ENCODE measurements at regions not wholly inside any gene's neighbourhood (a gene's known extent, or its start where the extent isn't known, plus 50 kb on each side); places are given as distances from the start of the nearest gene placed in this dataset.

GRCh38 chr2:2638547-2639220 is 307.6 kb upstream of the MYT1L start:
- Histone ChIP-seq H3K36me3 (ENCODE audit: insufficient read depth, low read length) (no peaks in the 10 kb centered on the region), H3K27ac (ENCODE audit: low read depth, low read length, poor library complexity, severe bottlenecking) (no peak overlapping the region), H2AFZ (ENCODE audit: low read length) (no peak overlapping the region), H3K9me3 (ENCODE audit: low read length) (no peaks in the 10 kb centered on the region), H3K9me2 (ENCODE audit: insufficient read depth, low read length) (no peaks in the 10 kb centered on the region), H3K79me2 (ENCODE audit: insufficient read depth, low read depth, low read length) (no peaks in the 10 kb centered on the region), H3K4me2 (ENCODE audit: low read length) (no peak overlapping the region), H4K20me1 (ENCODE audit: insufficient read depth, low read length) (no peaks in the 10 kb centered on the region), H3K4me1 (ENCODE audit: insufficient read depth, low read length, poor library complexity, severe bottlenecking) (no peaks in the 10 kb centered on the region), H3K4me3 (ENCODE audit: low read depth, low read length, poor library complexity, severe bottlenecking) (no peak overlapping the region)
- CTCF ChIA-PET (ENCODE audit: unreplicated experiment): no interaction called here
- intact Hi-C loops (cut with micrococcal nuclease; ENCODE audit: unreplicated experiment): no loop called here
- TF ChIP-seq EZH2phosphoT487 (IDR thresholded peaks at IDR 0.05; ENCODE audit: borderline replicate concordance, low read depth, low read length): no peak
- no peak for TF ChIP-seq CTCF (conservative IDR thresholded peaks at IDR 0.05; ENCODE audit: low read length)
- POLR2A ChIA-PET: no interaction called here
- no TSS peak for BruUV-seq (replicated peaks)
- no peak for DNase-seq (ENCODE audit: low spot score)

- H3K4me3 ChIP-seq (ENCODE audit: low read depth, low read length, poor library complexity, severe bottlenecking): no peak overlapping the region
- H3K4me1 ChIP-seq (ENCODE audit: insufficient read depth, low read length, poor library complexity, severe bottlenecking): no peaks in the 10 kb centered on the region
- BruUV-seq (replicated peaks): no TSS peak
- no peaks in the 10 kb centered on the region for H3K79me2 ChIP-seq (ENCODE audit: insufficient read depth, low read depth, low read length)
- H2AFZ ChIP-seq (ENCODE audit: low read length): no peak overlapping the region
- TF ChIP-seq CTCF (conservative IDR thresholded peaks at IDR 0.05; ENCODE audit: low read length) (no peak), EZH2phosphoT487 (IDR thresholded peaks at IDR 0.05; ENCODE audit: borderline replicate concordance, low read depth, low read length) (no peak)
- ChIA-PET CTCF (ENCODE audit: unreplicated experiment) (interaction anchor here (0.5 kb wide), 1 partner anchor 1144 kb away, joined by 3 read pairs; no protein-coding TSS in a partner anchor), POLR2A (no interaction called here)
- H4K20me1 ChIP-seq (ENCODE audit: insufficient read depth, low read length): no peaks in the 10 kb centered on the region
- no peak overlapping the region for H3K4me2 ChIP-seq (ENCODE audit: low read length)
- H3K36me3 ChIP-seq (ENCODE audit: insufficient read depth, low read length): no peaks in the 10 kb centered on the region
- H3K27ac ChIP-seq (ENCODE audit: low read depth, low read length, poor library complexity, severe bottlenecking): no peak overlapping the region
- intact Hi-C loops (cut with micrococcal nuclease; ENCODE audit: unreplicated experiment): no loop called here
- H3K9me3 ChIP-seq (ENCODE audit: low read length): no peaks in the 10 kb centered on the region
- no peak for DNase-seq (ENCODE audit: low spot score)
- no peaks in the 10 kb centered on the region for H3K9me2 ChIP-seq (ENCODE audit: insufficient read depth, low read length)
Measured at GRCh38 chr2:2636813-2637212, 305.7 kb upstream of the MYT1L start.

GRCh38 chr2:2635025-2635528 is 304.0 kb upstream of the MYT1L start:
- Histone ChIP-seq H4K20me1 (ENCODE audit: insufficient read depth, low read length) (no peaks in the 10 kb centered on the region), H3K4me1 (ENCODE audit: insufficient read depth, low read length, poor library complexity, severe bottlenecking) (no peaks in the 10 kb centered on the region), H3K36me3 (ENCODE audit: insufficient read depth, low read length) (no peaks in the 10 kb centered on the region), H3K27ac (ENCODE audit: low read depth, low read length, poor library complexity, severe bottlenecking) (no peak overlapping the region), H2AFZ (ENCODE audit: low read length) (no peak overlapping the region), H3K79me2 (ENCODE audit: insufficient read depth, low read depth, low read length) (no peaks in the 10 kb centered on the region), H3K4me2 (ENCODE audit: low read length) (no peak overlapping the region), H3K9me2 (ENCODE audit: insufficient read depth, low read length) (no peaks in the 10 kb centered on the region), H3K4me3 (ENCODE audit: low read depth, low read length, poor library complexity, severe bottlenecking) (no peak overlapping the region), H3K9me3 (ENCODE audit: low read length) (no peaks in the 10 kb centered on the region)
- intact Hi-C loops (cut with micrococcal nuclease; ENCODE audit: unreplicated experiment): no loop called here
- BruUV-seq (replicated peaks): no TSS peak
- CTCF ChIA-PET (ENCODE audit: unreplicated experiment): no interaction called here
- POLR2A ChIA-PET: no interaction called here
- no peak for DNase-seq (ENCODE audit: low spot score)
- TF ChIP-seq EZH2phosphoT487 (IDR thresholded peaks at IDR 0.05; ENCODE audit: borderline replicate concordance, low read depth, low read length): no peak
- TF ChIP-seq CTCF (conservative IDR thresholded peaks at IDR 0.05; ENCODE audit: low read length): no peak
